GM21526 (cell line): ENCODE measurements at regions not wholly inside any gene's neighbourhood (a gene's known extent, or its start where the extent isn't known, plus 50 kb on each side); places are given as distances from the start of the nearest gene placed in this dataset.
"Not testable (repeated sequence)": the region's sequence is repeated elsewhere in the genome, so short reads cannot be mapped to it uniquely, and the experiment has no call there.

Experiments used
- ATAC-seq: cut with Tn5 transposase; IDR thresholded peaks from one replicate; pipeline ENCODE4 v1.9.1; 2021; ENCODE audit warnings: moderate library complexity; ENCODE audit not compliant: unreplicated experiment, low FRiP score

DNA sequence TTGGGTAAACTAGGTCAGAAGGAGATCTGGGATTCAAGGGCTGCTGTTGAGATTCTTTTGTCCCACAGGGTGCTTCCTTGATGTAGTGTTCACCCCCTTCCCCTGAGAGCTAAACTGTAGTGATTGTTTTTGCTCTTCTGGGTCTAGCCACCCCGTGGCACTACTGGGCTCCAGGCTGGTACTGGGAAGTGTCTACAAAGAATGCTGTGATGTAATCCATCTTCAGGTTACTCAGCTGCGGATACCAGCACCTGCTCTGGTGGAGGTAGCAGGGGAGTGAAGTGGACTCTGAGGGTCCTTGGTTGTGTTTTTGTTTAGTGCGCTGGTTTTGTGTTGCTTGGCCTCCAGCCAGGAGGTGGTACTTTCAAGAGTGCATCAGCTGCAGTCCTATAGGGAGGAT is 365.5 kb downstream of the ZNF674 start:
- peak; percentile 16 for ATAC-seq

- ATAC-seq = no peak
Measured at GRCh38 chrX:46178763-46179162, 366.5 kb downstream of the ZNF674 start.

DNA sequence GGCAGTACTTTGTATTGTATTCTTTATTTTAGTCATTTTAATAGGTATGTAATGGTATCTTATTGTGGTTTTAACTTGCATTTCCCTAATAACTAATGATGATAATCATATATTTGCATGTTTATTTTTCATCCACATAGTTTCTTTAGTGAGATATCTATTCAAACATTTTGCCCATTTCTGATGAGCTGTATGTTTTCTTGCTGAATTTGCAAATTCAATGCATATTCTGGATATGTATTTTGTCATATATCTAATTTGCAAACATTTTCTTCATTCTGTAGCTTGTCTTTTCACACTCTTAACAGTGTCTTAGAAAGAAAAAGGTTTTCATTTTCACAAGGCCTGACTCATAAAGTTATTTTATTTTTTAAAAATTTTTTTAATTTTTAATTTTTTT is 372.1 kb downstream of the ZNF674 start:
- no peak for ATAC-seq

DNA sequence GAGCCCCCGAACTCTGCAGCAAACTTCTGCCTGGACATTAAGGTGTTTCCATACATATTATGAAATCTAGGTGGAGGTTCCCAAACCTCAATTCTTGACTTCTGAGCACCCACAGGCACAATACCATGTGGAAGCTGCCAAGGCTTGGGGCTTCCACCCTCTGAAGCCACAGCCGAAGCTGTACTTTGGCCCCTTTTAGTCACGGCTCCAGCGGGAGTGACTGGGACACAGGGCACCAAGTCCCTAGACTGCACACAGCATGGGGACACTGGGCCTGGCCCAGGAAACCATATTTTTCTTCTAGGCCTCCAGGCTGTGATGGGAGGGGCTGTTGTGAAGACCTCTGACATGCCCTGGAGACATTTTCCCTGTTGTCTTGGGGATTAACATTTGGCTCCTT is 373.8 kb downstream of the ZNF674 start:
- not testable (repeated sequence) for ATAC-seq

DNA sequence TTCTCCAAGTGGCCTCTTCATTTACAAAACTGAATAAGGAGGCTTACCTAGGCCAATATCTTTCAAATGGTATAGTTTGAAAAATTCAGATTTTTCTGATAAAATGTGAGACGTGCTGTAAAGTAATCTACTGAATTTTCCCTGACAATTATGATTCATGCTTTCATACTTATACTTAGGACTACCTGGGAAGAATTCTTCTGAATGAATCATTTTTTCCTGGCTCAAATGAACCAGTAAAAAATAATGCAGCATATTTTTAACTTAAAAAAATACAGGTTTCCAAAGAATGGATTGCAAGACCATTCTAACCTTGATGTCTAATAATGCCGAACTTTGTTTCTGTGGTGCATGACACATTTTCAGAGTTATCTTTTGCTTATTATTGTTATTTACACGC is 375.4 kb downstream of the ZNF674 start:
- no peak for ATAC-seq

DNA sequence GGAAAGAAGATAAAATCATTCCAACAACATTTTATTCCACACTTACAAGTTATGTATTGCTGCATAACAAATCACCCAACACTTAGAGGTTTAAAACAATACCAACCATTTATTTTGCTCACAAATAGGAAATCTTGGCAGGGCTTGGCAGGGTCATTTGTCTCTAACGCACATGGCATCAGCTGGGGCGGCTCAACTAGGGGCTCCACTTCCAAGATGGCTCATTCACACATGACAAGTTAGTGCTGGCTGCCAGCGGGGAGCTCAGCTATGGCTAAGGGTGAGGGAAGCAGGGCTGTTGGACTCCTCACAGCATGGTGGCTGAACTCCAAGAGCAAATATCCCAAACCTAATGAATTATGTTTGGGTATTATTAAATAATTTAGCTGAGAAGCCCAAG is 377.0 kb downstream of the ZNF674 start:
- ATAC-seq = no peak

DNA sequence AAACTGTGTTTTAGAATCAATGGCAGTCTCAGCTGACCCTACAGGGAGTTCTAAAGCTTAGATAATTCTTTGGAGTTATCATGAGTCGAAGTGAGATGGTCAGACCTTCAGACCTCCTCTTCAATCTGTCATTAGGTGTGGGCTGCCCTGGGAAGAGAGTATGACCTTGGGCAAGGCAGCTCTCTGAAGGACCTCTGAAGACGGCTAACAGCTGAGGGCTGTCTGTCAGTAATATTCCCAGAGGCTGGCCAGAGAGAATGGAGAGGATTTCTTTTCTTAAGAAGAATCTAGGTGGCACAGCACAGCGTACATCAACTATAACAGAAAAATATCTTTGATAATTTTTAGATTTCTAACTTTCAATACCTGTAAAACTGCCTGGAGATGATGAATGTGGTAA is 379.4 kb downstream of the ZNF674 start:
- no peak for ATAC-seq

DNA sequence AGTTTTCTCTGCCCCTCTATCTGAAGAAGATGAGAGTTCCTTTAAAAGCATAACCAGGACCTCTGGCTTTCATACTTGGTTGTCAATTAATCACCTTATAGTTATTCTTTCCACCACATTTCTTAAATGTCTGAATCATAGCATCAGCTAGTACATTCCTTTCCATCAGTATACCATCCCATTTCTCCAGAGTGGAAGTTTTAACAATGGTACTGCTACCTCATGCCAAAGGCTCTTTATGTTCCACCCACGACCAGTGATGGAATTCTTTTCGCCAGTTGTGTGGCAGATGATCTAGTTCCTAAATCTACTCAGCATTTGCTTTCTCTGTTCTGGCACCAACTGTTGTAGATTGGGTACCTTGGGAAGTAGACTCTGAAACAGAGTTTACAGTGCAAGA is 379.8 kb downstream of the ZNF674 start:
- no peak for ATAC-seq

GRCh38 chrX:46152756-46153155 is 392.5 kb downstream of the ZNF674 start:
- no peak for ATAC-seq

GRCh38 chrX:46151332-46151731 is 393.9 kb downstream of the ZNF674 start:
- ATAC-seq = not testable (repeated sequence)

DNA sequence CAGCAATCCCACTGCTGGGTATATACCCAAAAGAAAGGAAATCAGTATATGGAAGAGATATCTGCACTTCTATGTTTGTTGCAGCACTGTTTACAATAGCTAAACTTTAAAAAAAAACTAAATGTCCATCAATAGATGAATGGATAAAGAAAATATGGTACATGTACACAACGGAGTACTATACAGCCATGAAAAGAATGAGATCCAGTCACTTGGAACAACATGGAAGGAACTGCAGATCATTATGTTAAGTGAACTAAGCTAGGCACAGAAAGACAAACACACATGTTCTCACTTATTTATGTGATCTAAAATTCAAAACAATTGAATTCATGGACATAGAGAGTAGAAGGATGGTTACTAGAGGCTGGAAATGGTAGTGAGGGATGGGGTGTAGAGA is 400.7 kb downstream of the ZNF674 start:
- no peak for ATAC-seq

GRCh38 chrX:46140272-46140671 is 404.9 kb downstream of the ZNF674 start:
- ATAC-seq = no peak

DNA sequence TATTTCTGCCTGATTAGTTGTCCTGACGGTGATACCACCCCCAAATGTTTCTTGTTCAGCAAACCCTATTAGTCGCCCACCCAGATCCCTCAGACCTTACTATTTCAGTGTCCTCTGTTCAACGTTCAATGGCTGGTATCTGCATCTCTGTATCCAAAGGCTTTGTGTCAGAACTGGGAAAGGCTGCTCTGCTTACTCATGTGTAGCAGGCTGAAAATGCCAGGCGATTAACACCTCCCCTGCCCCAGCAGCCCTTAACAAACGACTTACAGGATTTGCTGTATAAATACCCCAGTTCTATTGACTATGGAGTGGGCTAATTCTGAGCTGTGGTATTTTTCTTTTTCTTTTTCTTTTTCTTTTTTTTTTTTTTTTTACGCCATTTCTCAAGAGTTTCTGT is 415.0 kb downstream of the ZNF674 start:
- ATAC-seq = no peak

DNA sequence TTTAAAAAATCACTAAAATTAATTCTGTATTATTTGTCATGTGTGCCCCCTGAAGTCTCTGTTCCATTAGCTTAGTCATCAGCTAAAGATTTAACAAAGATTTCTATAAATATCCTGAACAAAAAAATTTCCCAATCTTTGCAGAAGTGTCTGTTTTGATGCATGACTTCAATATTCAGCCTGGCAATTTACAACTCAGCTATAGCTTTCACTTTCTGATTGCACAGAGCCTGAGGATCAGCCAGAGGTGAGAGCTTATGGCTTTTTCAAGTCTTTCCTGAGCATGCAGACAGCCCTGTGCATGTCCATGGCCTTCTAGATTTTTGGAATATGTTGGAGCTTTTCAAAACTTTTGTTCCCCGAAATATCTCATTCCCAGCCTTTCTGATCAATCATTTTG is 420.1 kb downstream of the ZNF674 start:
- ATAC-seq = no peak

- no peak for ATAC-seq
Measured at GRCh38 chrX:46117234-46117633, 428.0 kb downstream of the ZNF674 start.

- ATAC-seq = not testable (repeated sequence)
Measured at GRCh38 chrX:46087310-46087709, 457.9 kb downstream of the ZNF674 start.

GRCh38 chrX:46080121-46080520 is 465.1 kb downstream of the ZNF674 start:
- ATAC-seq = not testable (repeated sequence)

- ATAC-seq = no peak
Measured at GRCh38 chrX:46072791-46073190, 472.4 kb downstream of the ZNF674 start.

DNA sequence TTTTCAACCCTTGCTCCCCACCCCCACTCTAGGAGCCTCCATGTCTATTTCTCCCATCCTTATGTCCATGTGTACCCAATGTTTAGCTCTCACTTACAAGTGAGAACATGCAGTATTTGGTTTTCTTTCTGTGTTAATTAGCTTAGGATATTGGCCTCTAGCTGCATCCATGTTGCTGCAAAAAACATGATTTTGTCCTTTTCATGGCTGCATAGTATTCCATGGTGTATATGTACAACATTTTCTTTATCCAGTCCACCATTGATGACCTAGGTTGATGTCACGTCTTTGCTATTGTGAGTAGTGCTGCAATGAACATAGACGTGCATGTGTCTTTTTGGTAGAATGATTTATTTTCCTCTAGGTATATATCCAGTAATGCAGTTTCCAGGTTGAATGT is 472.8 kb downstream of the ZNF674 start:
- ATAC-seq = no peak

GRCh38 chrX:46070421-46070820 is 474.8 kb downstream of the ZNF674 start:
- ATAC-seq = no peak

GRCh38 chrX:46059316-46059715 is 485.9 kb downstream of the ZNF674 start:
- no peak for ATAC-seq

DNA sequence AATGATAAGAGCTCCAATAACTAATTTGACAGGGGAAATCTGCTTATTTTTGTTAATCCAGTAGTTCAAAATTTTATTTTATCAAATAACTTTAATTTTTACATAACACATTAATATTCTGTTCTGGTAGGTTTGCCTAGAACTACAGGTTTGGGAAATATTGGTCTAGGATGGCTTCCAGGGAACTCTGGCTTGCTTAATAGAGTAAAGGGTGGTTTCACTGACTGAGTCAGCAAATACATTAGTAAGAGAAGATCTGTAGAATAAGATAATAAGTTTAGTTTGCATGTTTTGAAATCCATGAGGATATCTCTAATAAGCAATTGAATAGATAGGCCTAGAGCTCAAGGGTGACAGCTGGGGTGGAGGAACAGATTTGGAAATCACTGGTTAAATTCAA is 500.7 kb downstream of the ZNF674 start:
- ATAC-seq = no peak

GRCh38 chrX:46040001-46040400 is 505.2 kb downstream of the ZNF674 start:
- no peak for ATAC-seq
